ENCODE measurements at regions not wholly inside any gene's neighbourhood (a gene's known extent, or its start where the extent isn't known, plus 50 kb on each side); places are given as distances from the start of the nearest gene placed in this dataset.

GRCh38 chr4:180757927-180758326 lies 1485.3 kb upstream of the TENM3 start:
- TF ChIP-seq SUZ12 (IDR thresholded peaks at IDR 0.05; ENCODE audit: extremely low read depth, insufficient read depth, insufficient read length), result no peak
- TF ChIP-seq YY1 (IDR thresholded peaks at IDR 0.05; ENCODE audit: insufficient read depth, insufficient read length), result no peak
- no peak for TF ChIP-seq ZNF274 (IDR thresholded peaks at IDR 0.05; ENCODE audit: low read depth, low read length)

Data from NT2/D1 (cell line).